ENCODE measurements at regions not wholly inside any gene's neighbourhood (a gene's known extent, or its start where the extent isn't known, plus 50 kb on each side); places are given as distances from the start of the nearest gene placed in this dataset.

- TF ChIP-seq TAF1 (IDR thresholded peaks at IDR 0.05; ENCODE audit: low read depth) (no peak), TEAD4 (IDR thresholded peaks at IDR 0.05) (no peak), EP300 (IDR thresholded peaks at IDR 0.05; ENCODE audit: borderline replicate concordance) (no peak), REST (IDR thresholded peaks at IDR 0.05; ENCODE audit: low read depth) (no peak), MAX (IDR thresholded peaks at IDR 0.05) (no peak), CEBPB (IDR thresholded peaks at IDR 0.05) (no peak), YY1 (IDR thresholded peaks at IDR 0.05; ENCODE audit: low read depth) (no peak), NFIC (IDR thresholded peaks at IDR 0.05) (no peak), CREB1 (IDR thresholded peaks at IDR 0.05; ENCODE audit: low read depth) (no peak), RAD21 (IDR thresholded peaks at IDR 0.05; ENCODE audit: low read depth) (no peak), FOXM1 (IDR thresholded peaks at IDR 0.05; ENCODE audit: borderline replicate concordance, low read depth) (no peak)
These were observed 118.1 kb upstream of the TARS1 start for GRCh38 chr5:33322632-33323031.
